ENCODE measurements at regions not wholly inside any gene's neighbourhood (a gene's known extent, or its start where the extent isn't known, plus 50 kb on each side); places are given as distances from the start of the nearest gene placed in this dataset.
"Not testable (repeated sequence)": the region's sequence is repeated elsewhere in the genome, so short reads cannot be mapped to it uniquely, and the experiment has no call there.

GRCh38 chr5:174539823-174540222 is 184.6 kb upstream of the MSX2 start:
- DNase-seq; H3K79me2 ChIP-seq (ENCODE audit: control insufficient read depth, insufficient read depth, low read length): not testable (repeated sequence)
- WGBS (ENCODE audit: extremely low coverage, insufficient coverage, low lambda C conversion rate), result no CpG with 5 or more reads among the region's 5 CpGs

GRCh38 chr5:174542037-174542436 is 182.3 kb upstream of the MSX2 start:
- no peak for DNase-seq
- no CpG with 5 or more reads among the region's 3 CpGs for WGBS (ENCODE audit: extremely low coverage, insufficient coverage, low lambda C conversion rate)
- Histone ChIP-seq H3K27ac (ENCODE audit: low read depth, low read length) (no peak overlapping the region), H3K18ac (ENCODE audit: low read length) (no peak overlapping the region), H3K4me1 (ENCODE audit: control insufficient read depth, low read depth, low read length) (no peaks in the 10 kb centered on the region), H2BK15ac (replicated peaks; ENCODE audit: low read depth) (no peak overlapping the region), H3K56ac (ENCODE audit: low read length) (no peak overlapping the region), H4K5ac (ENCODE audit: low read length) (no peak overlapping the region), H3K4ac (ENCODE audit: low read depth, low read length) (no peak overlapping the region), H3K36me3 (ENCODE audit: control insufficient read depth, insufficient read depth, low read length) (no peaks in the 10 kb centered on the region), H3K79me2 (ENCODE audit: control insufficient read depth, insufficient read depth, low read length) (no peaks in the 10 kb centered on the region), H3K79me1 (ENCODE audit: low read length) (no peaks in the 10 kb centered on the region), H3K4me3 (ENCODE audit: low read length) (no peak overlapping the region), H3K27me3 (ENCODE audit: insufficient read depth, low read length, poor library complexity) (no peaks in the 10 kb centered on the region), H3K4me2 (ENCODE audit: low read length) (no peak overlapping the region), H3K23ac (ENCODE audit: low read length) (no peak overlapping the region), H4K8ac (ENCODE audit: low read depth, low read length) (no peak overlapping the region), H2AK5ac (ENCODE audit: low read length) (no peak overlapping the region), H3K9ac (ENCODE audit: low read length) (no peak overlapping the region), H2BK120ac (ENCODE audit: low read depth, low read length) (no peak overlapping the region), H2BK5ac (ENCODE audit: low read length) (no peak overlapping the region)

More at GRCh38 chr5:174539823-174540222, 184.6 kb upstream of the MSX2 start:
- not testable (repeated sequence) for H3K4me3 ChIP-seq (ENCODE audit: low read length); H2AK5ac ChIP-seq (ENCODE audit: low read length); H3K27ac ChIP-seq (ENCODE audit: low read depth, low read length); H3K23ac ChIP-seq (ENCODE audit: low read length); H2BK5ac ChIP-seq (ENCODE audit: low read length); H4K8ac ChIP-seq (ENCODE audit: low read depth, low read length); H4K5ac ChIP-seq (ENCODE audit: low read length); H3K56ac ChIP-seq (ENCODE audit: low read length); H3K4me1 ChIP-seq (ENCODE audit: control insufficient read depth, low read depth, low read length); H3K18ac ChIP-seq (ENCODE audit: low read length); H3K9ac ChIP-seq (ENCODE audit: low read length); H3K4me2 ChIP-seq (ENCODE audit: low read length); H3K36me3 ChIP-seq (ENCODE audit: control insufficient read depth, insufficient read depth, low read length); H3K4ac ChIP-seq (ENCODE audit: low read depth, low read length); H3K79me1 ChIP-seq (ENCODE audit: low read length); H2BK120ac ChIP-seq (ENCODE audit: low read depth, low read length); H2BK15ac ChIP-seq (replicated peaks; ENCODE audit: low read depth); H3K27me3 ChIP-seq (ENCODE audit: insufficient read depth, low read length, poor library complexity)

- H2BK5ac ChIP-seq (ENCODE audit: low read length), result no peak overlapping the region
- H4K8ac ChIP-seq (ENCODE audit: low read depth, low read length), result no peak overlapping the region
- H3K79me2 ChIP-seq (ENCODE audit: control insufficient read depth, insufficient read depth, low read length), result no peaks in the 10 kb centered on the region
- no peak overlapping the region for H3K4ac ChIP-seq (ENCODE audit: low read depth, low read length)
- no peaks in the 10 kb centered on the region for H3K36me3 ChIP-seq (ENCODE audit: control insufficient read depth, insufficient read depth, low read length)
- no peak overlapping the region for H3K18ac ChIP-seq (ENCODE audit: low read length)
- no peaks in the 10 kb centered on the region for H3K4me1 ChIP-seq (ENCODE audit: control insufficient read depth, low read depth, low read length)
- H3K4me2 ChIP-seq (ENCODE audit: low read length), result no peak overlapping the region
- no peak overlapping the region for H3K23ac ChIP-seq (ENCODE audit: low read length)
- H2BK15ac ChIP-seq (replicated peaks; ENCODE audit: low read depth), result no peak overlapping the region
- no peak overlapping the region for H4K5ac ChIP-seq (ENCODE audit: low read length)
- H2AK5ac ChIP-seq (ENCODE audit: low read length), result no peak overlapping the region
- H3K79me1 ChIP-seq (ENCODE audit: low read length), result no peaks in the 10 kb centered on the region
- H3K4me3 ChIP-seq (ENCODE audit: low read length), result no peak overlapping the region
- no peak overlapping the region for H2BK120ac ChIP-seq (ENCODE audit: low read depth, low read length)
- H3K9ac ChIP-seq (ENCODE audit: low read length), result no peak overlapping the region
- WGBS (ENCODE audit: extremely low coverage, insufficient coverage, low lambda C conversion rate), result no CpG with 5 or more reads among the region's 10 CpGs
- no peak overlapping the region for H3K56ac ChIP-seq (ENCODE audit: low read length)
- no peaks in the 10 kb centered on the region for H3K27me3 ChIP-seq (ENCODE audit: insufficient read depth, low read length, poor library complexity)
- no peak overlapping the region for H3K27ac ChIP-seq (ENCODE audit: low read depth, low read length)
- DNase-seq, result no peak
These were observed 181.9 kb upstream of the MSX2 start for GRCh38 chr5:174542471-174542870.

GRCh38 chr5:174545926-174546325 is 178.5 kb upstream of the MSX2 start:
- no peak for DNase-seq
- Histone ChIP-seq H4K5ac (ENCODE audit: low read length) (no peak overlapping the region), H3K4me3 (ENCODE audit: low read length) (no peak overlapping the region), H2BK15ac (replicated peaks; ENCODE audit: low read depth) (no peak overlapping the region), H2AK5ac (ENCODE audit: low read length) (no peak overlapping the region), H3K4me1 (ENCODE audit: control insufficient read depth, low read depth, low read length) (no peaks in the 10 kb centered on the region), H3K36me3 (ENCODE audit: control insufficient read depth, insufficient read depth, low read length) (no peaks in the 10 kb centered on the region), H2BK5ac (ENCODE audit: low read length) (no peak overlapping the region), H3K23ac (ENCODE audit: low read length) (no peak overlapping the region), H3K4ac (ENCODE audit: low read depth, low read length) (no peak overlapping the region), H3K56ac (ENCODE audit: low read length) (no peak overlapping the region), H2BK120ac (ENCODE audit: low read depth, low read length) (no peak overlapping the region), H3K27me3 (ENCODE audit: insufficient read depth, low read length, poor library complexity) (no peaks in the 10 kb centered on the region), H3K79me1 (ENCODE audit: low read length) (no peaks in the 10 kb centered on the region), H3K27ac (ENCODE audit: low read depth, low read length) (no peak overlapping the region), H3K4me2 (ENCODE audit: low read length) (no peak overlapping the region), H3K79me2 (ENCODE audit: control insufficient read depth, insufficient read depth, low read length) (no peaks in the 10 kb centered on the region), H3K9ac (ENCODE audit: low read length) (no peak overlapping the region), H4K8ac (ENCODE audit: low read depth, low read length) (no peak overlapping the region), H3K18ac (ENCODE audit: low read length) (no peak overlapping the region)
- WGBS (ENCODE audit: extremely low coverage, insufficient coverage, low lambda C conversion rate), result no CpG with 5 or more reads among the region's 3 CpGs

- Histone ChIP-seq H3K18ac (ENCODE audit: low read length) (no peak overlapping the region), H3K79me1 (ENCODE audit: low read length) (no peaks in the 10 kb centered on the region), H3K23ac (ENCODE audit: low read length) (no peak overlapping the region), H3K36me3 (ENCODE audit: control insufficient read depth, insufficient read depth, low read length) (no peaks in the 10 kb centered on the region), H2BK5ac (ENCODE audit: low read length) (no peak overlapping the region), H3K4me2 (ENCODE audit: low read length) (no peak overlapping the region), H3K56ac (ENCODE audit: low read length) (no peak overlapping the region), H2BK15ac (replicated peaks; ENCODE audit: low read depth) (no peak overlapping the region), H3K79me2 (ENCODE audit: control insufficient read depth, insufficient read depth, low read length) (no peaks in the 10 kb centered on the region), H4K8ac (ENCODE audit: low read depth, low read length) (no peak overlapping the region), H3K4me1 (ENCODE audit: control insufficient read depth, low read depth, low read length) (no peaks in the 10 kb centered on the region), H3K4me3 (ENCODE audit: low read length) (no peak overlapping the region), H4K5ac (ENCODE audit: low read length) (no peak overlapping the region), H2BK120ac (ENCODE audit: low read depth, low read length) (no peak overlapping the region), H3K27me3 (ENCODE audit: insufficient read depth, low read length, poor library complexity) (no peaks in the 10 kb centered on the region), H3K4ac (ENCODE audit: low read depth, low read length) (no peak overlapping the region), H3K9ac (ENCODE audit: low read length) (no peak overlapping the region), H3K27ac (ENCODE audit: low read depth, low read length) (no peak overlapping the region), H2AK5ac (ENCODE audit: low read length) (no peak overlapping the region)
- no peak for DNase-seq
- no CpG with 5 or more reads among the region's 7 CpGs for WGBS (ENCODE audit: extremely low coverage, insufficient coverage, low lambda C conversion rate)
These were observed 176.6 kb upstream of the MSX2 start for GRCh38 chr5:174547814-174548213.

DNA sequence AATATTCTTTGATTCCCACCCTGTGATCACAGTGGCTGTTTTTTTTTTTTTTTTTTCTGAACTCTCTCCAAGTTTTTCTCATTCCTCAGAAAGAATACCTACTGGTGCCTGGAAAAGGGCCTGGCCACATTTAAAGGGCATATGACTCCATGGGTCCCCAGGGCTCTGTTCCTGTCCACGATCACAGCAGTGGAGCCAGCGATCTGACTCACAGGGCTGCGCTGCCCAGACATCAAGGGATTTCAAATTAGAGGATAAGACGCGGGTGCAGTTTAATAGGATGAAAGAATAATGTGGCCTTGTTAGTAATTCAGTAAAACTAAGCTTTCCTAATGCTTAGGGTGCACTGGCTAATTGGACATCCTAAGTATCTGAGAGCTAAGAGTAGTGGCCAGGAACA is 175.1 kb upstream of the MSX2 start:
- WGBS (ENCODE audit: extremely low coverage, insufficient coverage, low lambda C conversion rate), result no CpG with 5 or more reads among the region's 5 CpGs
- H3K18ac ChIP-seq (ENCODE audit: low read length), result no peak overlapping the region
- no peak overlapping the region for H2BK120ac ChIP-seq (ENCODE audit: low read depth, low read length)
- H3K27me3 ChIP-seq (ENCODE audit: insufficient read depth, low read length, poor library complexity), result no peaks in the 10 kb centered on the region
- no peak overlapping the region for H3K27ac ChIP-seq (ENCODE audit: low read depth, low read length)
- no peak overlapping the region for H3K56ac ChIP-seq (ENCODE audit: low read length)
- no peak for DNase-seq
- no peak overlapping the region for H4K5ac ChIP-seq (ENCODE audit: low read length)
- no peak overlapping the region for H3K4ac ChIP-seq (ENCODE audit: low read depth, low read length)
- H3K79me2 ChIP-seq (ENCODE audit: control insufficient read depth, insufficient read depth, low read length), result no peaks in the 10 kb centered on the region
- H2BK5ac ChIP-seq (ENCODE audit: low read length), result no peak overlapping the region
- no peaks in the 10 kb centered on the region for H3K4me1 ChIP-seq (ENCODE audit: control insufficient read depth, low read depth, low read length)
- no peaks in the 10 kb centered on the region for H3K79me1 ChIP-seq (ENCODE audit: low read length)
- H2AK5ac ChIP-seq (ENCODE audit: low read length), result no peak overlapping the region
- H3K4me2 ChIP-seq (ENCODE audit: low read length), result no peak overlapping the region
- no peaks in the 10 kb centered on the region for H3K36me3 ChIP-seq (ENCODE audit: control insufficient read depth, insufficient read depth, low read length)
- no peak overlapping the region for H3K9ac ChIP-seq (ENCODE audit: low read length)
- H2BK15ac ChIP-seq (replicated peaks; ENCODE audit: low read depth), result no peak overlapping the region
- no peak overlapping the region for H4K8ac ChIP-seq (ENCODE audit: low read depth, low read length)
- no peak overlapping the region for H3K23ac ChIP-seq (ENCODE audit: low read length)
- no peak overlapping the region for H3K4me3 ChIP-seq (ENCODE audit: low read length)
